HG03280 (cell line): ENCODE measurements at regions not wholly inside any gene's neighbourhood (a gene's known extent, or its start where the extent isn't known, plus 50 kb on each side); places are given as distances from the start of the nearest gene placed in this dataset.
"Not testable (repeated sequence)": the region's sequence is repeated elsewhere in the genome, so short reads cannot be mapped to it uniquely, and the experiment has no call there.

Source experiments
- ATAC-seq: cut with Tn5 transposase; IDR thresholded peaks from one replicate; pipeline ENCODE4 v1.9.1; 2021; ENCODE audit warnings: mild to moderate bottlenecking, moderate library complexity; ENCODE audit not compliant: unreplicated experiment

- ATAC-seq = no peak
These were observed 208.7 kb downstream of the LMX1A start for GRCh38 chr1:165147799-165148198.

GRCh38 chr1:165144757-165145397 is 211.6 kb downstream of the LMX1A start:
- no peak for ATAC-seq

GRCh38 chr1:165143437-165144065 is 213.0 kb downstream of the LMX1A start:
- no peak for ATAC-seq

DNA sequence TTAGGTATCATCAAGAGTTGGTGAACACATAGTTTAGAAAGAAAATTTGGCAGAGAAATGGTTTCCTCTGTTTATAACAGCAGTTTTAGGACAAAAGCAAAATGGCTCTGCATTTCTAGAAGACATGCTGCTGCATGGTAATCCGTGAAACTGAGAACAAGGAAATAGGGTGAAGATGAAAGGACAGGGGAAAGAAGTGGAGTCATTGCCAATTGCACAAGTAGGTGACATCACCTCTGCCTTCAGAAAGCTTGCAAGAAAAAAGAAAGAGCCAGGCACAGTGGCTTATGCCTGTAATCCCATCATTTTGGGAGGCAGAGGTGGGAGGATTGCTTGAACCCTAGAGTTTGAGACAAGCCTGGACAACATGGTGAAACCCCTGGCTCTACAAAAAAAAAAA is 217.6 kb downstream of the LMX1A start:
- ATAC-seq = no peak

GRCh38 chr1:165137551-165138316 is 218.8 kb downstream of the LMX1A start:
- ATAC-seq = no peak

- ATAC-seq = no peak
These were observed 222.1 kb downstream of the LMX1A start for GRCh38 chr1:165134431-165134830.

DNA sequence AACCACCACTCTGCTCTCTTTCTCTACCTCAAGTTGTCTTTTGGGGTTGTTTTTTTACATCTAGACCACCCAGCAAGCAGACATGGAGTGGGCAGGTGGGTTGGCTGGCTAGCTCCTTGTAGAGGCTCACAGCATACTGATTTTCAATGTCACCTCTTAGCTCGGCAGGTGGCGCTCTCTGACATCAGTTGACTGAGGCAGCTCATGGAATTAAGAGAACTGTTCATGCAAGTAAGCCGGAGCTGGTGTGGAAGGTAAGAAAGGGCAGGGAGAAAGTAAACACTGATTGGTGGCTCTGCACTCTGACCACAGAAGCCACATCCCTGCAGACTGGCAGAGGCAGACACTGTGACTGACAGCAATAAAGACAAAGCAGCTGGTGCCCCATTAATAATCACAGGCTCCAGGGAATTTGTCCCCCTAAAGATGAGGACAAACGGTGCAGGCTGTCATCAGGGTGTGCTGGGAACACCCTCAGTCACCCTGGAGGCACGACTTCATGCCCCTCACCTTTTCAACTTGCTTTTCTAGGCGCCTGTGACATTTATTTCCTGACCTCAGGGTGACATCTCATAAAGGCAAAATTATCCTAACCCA is 226.8 kb downstream of the LMX1A start:
- ATAC-seq = peak; percentile 57

- no peak for ATAC-seq
These were observed 231.7 kb downstream of the LMX1A start for GRCh38 chr1:165124772-165125171.

DNA sequence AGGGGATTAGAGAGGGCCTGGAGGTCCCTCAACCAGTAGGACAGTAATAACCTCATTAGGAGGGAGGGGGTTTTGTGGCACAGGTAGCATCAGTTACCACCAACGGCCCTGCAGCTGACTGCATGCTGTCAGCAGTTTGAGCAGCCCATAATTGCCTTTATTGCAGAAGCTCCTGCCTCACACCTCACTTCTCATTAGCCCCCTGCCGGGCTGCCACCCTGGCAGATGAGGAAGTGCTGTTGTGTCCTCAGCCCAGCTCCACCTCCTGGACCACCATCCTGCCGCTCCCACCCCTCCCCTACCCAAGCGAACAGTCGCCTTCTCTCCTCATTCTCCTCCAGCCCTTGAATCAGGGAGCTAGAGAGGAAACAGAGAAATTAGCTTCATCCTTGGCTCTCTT is 237.4 kb downstream of the LMX1A start:
- ATAC-seq = no peak

- ATAC-seq = no peak
These were observed 239.0 kb downstream of the LMX1A start for GRCh38 chr1:165117482-165117881.

- ATAC-seq = no peak
These were observed 239.8 kb downstream of the LMX1A start for GRCh38 chr1:165116732-165117131.

- ATAC-seq = no peak
These were observed 240.3 kb downstream of the LMX1A start for GRCh38 chr1:165116171-165116570.

GRCh38 chr1:165114889-165115285 is 241.6 kb downstream of the LMX1A start:
- no peak for ATAC-seq

GRCh38 chr1:165114022-165114888 is 242.3 kb downstream of the LMX1A start:
- ATAC-seq = no peak

DNA sequence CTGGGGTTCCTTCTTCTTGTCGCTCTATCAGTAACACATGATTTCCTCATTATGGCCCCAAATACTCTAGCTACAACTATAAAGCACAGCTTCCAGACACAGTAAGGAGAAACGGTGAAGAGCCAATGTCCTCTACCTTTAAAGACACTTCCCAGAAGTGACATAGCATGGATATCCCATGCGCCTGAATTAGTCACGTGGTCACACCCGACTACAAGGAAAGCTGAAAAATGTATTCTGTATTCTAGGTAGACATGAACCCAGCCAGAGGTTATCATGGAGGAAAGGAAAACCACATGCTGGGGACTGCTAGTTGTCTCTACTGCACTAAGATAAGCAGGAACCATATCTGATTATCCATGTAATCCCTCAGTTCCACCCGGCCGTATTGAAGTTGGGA is 244.3 kb downstream of the LMX1A start:
- ATAC-seq = no peak

DNA sequence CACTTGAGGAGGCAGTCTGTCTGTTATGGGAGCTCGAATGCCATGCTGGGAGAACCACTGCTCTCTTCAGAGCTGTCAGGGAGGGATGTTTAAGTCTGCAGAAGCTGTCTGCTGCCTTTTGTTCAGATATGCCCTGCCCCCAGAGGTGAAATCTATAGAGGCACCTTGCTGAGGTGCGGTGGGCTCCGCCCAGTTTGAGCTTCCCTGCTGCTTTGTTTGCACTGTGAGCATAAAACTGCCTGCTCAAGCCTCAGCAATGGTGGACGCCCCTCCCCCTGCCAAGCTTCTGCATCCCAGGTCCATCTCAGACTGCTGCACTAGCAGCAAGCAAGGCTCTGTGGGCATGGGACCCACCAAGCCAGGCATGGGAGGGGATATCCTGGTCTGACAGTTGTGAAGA is 247.5 kb downstream of the LMX1A start:
- no peak for ATAC-seq

GRCh38 chr1:165092542-165093162 is 263.9 kb downstream of the LMX1A start:
- not testable (repeated sequence) for ATAC-seq

DNA sequence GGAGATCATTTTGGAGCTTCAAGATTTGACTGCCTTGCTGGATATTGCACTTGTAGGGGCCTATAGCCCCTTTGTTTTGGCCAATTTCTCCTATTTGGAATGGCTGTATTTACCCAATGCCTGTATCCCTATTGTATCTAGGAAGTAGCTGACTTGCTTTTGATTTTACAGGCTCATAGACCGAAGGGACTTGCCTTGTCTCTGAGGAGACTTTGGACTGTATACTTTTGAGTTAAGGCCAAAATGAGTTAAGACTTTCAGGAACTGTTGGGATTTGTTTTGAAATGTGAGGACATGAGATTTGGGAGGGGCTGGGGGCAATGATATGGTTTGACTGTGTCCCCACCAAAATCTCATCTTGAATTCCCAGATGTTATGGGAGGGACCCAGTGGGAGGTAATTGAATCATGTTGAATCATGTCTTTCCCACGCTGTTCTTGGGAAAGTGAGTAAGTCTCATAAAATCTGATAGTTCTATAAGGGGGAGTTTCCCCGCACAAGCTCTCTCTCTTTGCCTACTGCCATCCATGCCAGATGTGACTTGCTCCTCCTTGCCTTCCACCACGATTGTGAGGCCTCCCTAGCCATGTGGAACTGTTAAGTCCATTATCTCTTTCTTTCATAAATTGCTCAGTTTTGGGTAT is 276.1 kb downstream of the LMX1A start:
- ATAC-seq = no peak

DNA sequence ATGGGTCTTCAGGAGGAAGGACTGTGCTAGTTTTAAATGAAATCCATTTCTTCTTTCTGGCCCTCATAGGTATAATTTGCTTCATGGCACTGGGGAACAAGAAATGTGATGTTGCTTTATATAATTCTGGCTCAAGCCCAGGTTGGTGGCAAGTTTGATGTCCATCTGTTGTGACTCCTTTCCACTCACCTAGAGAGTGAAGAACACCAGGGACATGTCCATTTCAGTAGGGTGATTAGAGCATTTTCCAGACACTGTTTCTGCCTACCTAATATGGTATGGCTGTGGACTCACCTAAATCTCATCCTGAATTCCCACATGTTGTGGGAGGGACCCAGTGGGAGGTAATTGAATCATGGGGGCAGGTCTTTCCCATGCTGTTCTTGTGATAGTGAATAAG is 278.1 kb downstream of the LMX1A start:
- ATAC-seq = no peak
